Erythroblast (primary cell): ENCODE measurements at regions not wholly inside any gene's neighbourhood (a gene's known extent, or its start where the extent isn't known, plus 50 kb on each side); places are given as distances from the start of the nearest gene placed in this dataset.

Source experiments
- GATA1 ChIP-seq: IDR thresholded peaks from 2 replicates; pipeline ENCODE4 v1.6.1; 2011; ENCODE audit warnings: low read depth, mild to moderate bottlenecking, control low read depth, low read length, moderate library complexity
- POLR2A ChIP-seq: IDR thresholded peaks from 2 replicates; pipeline ENCODE4 v1.6.1; 2011; ENCODE audit warnings: mild to moderate bottlenecking, low read length

- TF ChIP-seq POLR2A = no peak
- no peak for TF ChIP-seq GATA1
Measured at GRCh38 chrY:19140285-19140920, 366.9 kb upstream of the HSFY2 start.
